ENCODE measurements at regions not wholly inside any gene's neighbourhood (a gene's known extent, or its start where the extent isn't known, plus 50 kb on each side); places are given as distances from the start of the nearest gene placed in this dataset.

DNA sequence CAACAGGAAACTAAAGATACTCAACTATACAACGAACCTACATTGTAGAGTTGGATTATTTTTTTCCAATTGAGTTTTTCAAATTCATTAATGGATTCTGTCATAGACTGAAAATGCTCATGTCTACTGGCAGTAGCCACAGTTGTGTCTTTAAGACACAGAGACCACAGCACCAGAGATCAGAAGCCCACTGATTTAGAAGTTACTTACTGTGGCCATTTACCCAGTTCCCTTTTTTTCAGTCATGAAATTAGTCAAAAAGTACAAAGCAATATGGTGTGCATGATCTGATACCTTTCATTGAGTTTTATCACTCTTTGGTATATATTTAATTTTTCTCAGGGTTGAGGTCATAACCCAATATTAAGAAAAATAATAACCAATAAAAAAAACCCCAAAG lies 1640.2 kb upstream of the WWC1 start:
- TF ChIP-seq EGR1 (IDR thresholded peaks at IDR 0.05; ENCODE audit: low read depth in 2 of 2) (no peak), FOXA2 (IDR thresholded peaks at IDR 0.05) (no peak), YY1 (IDR thresholded peaks at IDR 0.05) (no peak), RXRA (IDR thresholded peaks at IDR 0.05) (no peak), GABPA (IDR thresholded peaks at IDR 0.05 in 1 of 2, conservative IDR thresholded peaks at IDR 0.05 in 1 of 2) (no peak), TAF1 (conservative IDR thresholded peaks at IDR 0.05) (no peak), HNF4A (conservative IDR thresholded peaks at IDR 0.05) (no peak), NR2F2 (IDR thresholded peaks at IDR 0.05) (no peak), FOXA1 (IDR thresholded peaks at IDR 0.05) (no peak), JUND (IDR thresholded peaks at IDR 0.05) (no peak), HNF4G (IDR thresholded peaks at IDR 0.05) (no peak)
- TF ChIP-seq, protein P1, sequence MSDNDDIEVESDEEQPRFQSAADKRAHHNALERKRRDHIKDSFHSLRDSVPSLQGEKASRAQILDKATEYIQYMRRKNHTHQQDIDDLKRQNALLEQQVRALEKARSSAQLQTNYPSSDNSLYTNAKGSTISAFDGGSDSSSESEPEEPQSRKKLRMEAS (IDR thresholded peaks at IDR 0.05): no peak
- TF ChIP-seq, protein P2, sequence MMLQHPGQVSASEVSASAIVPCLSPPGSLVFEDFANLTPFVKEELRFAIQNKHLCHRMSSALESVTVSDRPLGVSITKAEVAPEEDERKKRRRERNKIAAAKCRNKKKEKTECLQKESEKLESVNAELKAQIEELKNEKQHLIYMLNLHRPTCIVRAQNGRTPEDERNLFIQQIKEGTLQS (IDR thresholded peaks at IDR 0.05): no peak
- TF ChIP-seq, protein P3, sequence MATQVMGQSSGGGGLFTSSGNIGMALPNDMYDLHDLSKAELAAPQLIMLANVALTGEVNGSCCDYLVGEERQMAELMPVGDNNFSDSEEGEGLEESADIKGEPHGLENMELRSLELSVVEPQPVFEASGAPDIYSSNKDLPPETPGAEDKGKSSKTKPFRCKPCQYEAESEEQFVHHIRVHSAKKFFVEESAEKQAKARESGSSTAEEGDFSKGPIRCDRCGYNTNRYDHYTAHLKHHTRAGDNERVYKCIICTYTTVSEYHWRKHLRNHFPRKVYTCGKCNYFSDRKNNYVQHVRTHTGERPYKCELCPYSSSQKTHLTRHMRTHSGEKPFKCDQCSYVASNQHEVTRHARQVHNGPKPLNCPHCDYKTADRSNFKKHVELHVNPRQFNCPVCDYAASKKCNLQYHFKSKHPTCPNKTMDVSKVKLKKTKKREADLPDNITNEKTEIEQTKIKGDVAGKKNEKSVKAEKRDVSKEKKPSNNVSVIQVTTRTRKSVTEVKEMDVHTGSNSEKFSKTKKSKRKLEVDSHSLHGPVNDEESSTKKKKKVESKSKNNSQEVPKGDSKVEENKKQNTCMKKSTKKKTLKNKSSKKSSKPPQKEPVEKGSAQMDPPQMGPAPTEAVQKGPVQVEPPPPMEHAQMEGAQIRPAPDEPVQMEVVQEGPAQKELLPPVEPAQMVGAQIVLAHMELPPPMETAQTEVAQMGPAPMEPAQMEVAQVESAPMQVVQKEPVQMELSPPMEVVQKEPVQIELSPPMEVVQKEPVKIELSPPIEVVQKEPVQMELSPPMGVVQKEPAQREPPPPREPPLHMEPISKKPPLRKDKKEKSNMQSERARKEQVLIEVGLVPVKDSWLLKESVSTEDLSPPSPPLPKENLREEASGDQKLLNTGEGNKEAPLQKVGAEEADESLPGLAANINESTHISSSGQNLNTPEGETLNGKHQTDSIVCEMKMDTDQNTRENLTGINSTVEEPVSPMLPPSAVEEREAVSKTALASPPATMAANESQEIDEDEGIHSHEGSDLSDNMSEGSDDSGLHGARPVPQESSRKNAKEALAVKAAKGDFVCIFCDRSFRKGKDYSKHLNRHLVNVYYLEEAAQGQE (IDR thresholded peaks at IDR 0.05): no peak
- TF ChIP-seq, protein P4, sequence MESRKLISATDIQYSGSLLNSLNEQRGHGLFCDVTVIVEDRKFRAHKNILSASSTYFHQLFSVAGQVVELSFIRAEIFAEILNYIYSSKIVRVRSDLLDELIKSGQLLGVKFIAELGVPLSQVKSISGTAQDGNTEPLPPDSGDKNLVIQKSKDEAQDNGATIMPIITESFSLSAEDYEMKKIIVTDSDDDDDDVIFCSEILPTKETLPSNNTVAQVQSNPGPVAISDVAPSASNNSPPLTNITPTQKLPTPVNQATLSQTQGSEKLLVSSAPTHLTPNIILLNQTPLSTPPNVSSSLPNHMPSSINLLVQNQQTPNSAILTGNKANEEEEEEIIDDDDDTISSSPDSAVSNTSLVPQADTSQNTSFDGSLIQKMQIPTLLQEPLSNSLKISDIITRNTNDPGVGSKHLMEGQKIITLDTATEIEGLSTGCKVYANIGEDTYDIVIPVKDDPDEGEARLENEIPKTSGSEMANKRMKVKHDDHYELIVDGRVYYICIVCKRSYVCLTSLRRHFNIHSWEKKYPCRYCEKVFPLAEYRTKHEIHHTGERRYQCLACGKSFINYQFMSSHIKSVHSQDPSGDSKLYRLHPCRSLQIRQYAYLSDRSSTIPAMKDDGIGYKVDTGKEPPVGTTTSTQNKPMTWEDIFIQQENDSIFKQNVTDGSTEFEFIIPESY (IDR thresholded peaks at IDR 0.05): no peak
- H3K4me1 ChIP-seq (ENCODE audit: control insufficient read depth in 4 of 4, insufficient read depth in 4 of 4, low read length in 3 of 4): no peaks in the 10 kb centered on the region
- 75% methylated on average over 1 of the region's 1 CpG for WGBS
- no peak overlapping the region for H3K4me3 ChIP-seq (ENCODE audit: low read depth in 1 of 3, low read length in 3 of 3)
- H3K9me3 ChIP-seq (ENCODE audit: control insufficient read depth in 4 of 4, low read length in 3 of 4): no peaks in the 10 kb centered on the region
- no peak overlapping the region for H3K27ac ChIP-seq (ENCODE audit: low read depth in 1 of 2, low read length in 2 of 2)
- H3K9ac ChIP-seq (ENCODE audit: low read depth in 1 of 2, low read length in 2 of 2): no peak overlapping the region
- H3K36me3 ChIP-seq (ENCODE audit: control insufficient read depth in 4 of 4, insufficient read depth in 3 of 4, low read depth in 1 of 4, low read length in 3 of 4): no peaks in the 10 kb centered on the region
- no peak for DNase-seq (ENCODE audit: low spot score)
- H3K27me3 ChIP-seq (ENCODE audit: control insufficient read depth in 4 of 4, insufficient read depth in 4 of 4, low read length in 3 of 4): no peaks in the 10 kb centered on the region

DNA sequence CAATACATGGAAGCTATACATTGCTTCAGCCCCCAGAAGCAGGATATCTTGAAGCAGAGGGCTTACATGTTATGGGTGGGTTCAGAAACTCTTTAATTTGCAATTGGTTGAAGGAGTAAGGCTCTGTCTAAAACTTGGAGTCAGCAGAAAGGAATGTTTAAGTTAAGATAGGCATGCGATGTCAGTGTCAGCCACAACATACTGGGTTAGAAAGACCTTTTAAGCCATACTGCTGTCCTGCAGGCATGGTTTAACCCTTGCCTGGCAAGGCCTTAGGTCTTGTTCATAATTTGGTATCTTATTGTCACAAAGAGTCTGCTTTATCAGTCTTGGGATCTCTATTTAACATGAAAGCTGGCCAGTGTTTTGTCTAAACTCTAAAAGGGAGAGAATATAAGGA lies 1619.6 kb upstream of the WWC1 start:
- Histone ChIP-seq H3K27ac (ENCODE audit: low read depth in 1 of 2, low read length in 2 of 2) (no peak overlapping the region), H3K27me3 (ENCODE audit: control insufficient read depth in 4 of 4, insufficient read depth in 4 of 4, low read length in 3 of 4) (no peaks in the 10 kb centered on the region), H3K4me1 (ENCODE audit: control insufficient read depth in 4 of 4, insufficient read depth in 4 of 4, low read length in 3 of 4) (no peaks in the 10 kb centered on the region), H3K9me3 (ENCODE audit: control insufficient read depth in 4 of 4, low read length in 3 of 4) (peaks cover 0 to 1% (median 0%) of the 10 kb centered on the region in 4 donors), H3K4me3 (ENCODE audit: low read depth in 1 of 3, low read length in 3 of 3) (no peak overlapping the region), H3K36me3 (ENCODE audit: control insufficient read depth in 4 of 4, insufficient read depth in 3 of 4, low read depth in 1 of 4, low read length in 3 of 4) (no peaks in the 10 kb centered on the region), H3K9ac (ENCODE audit: low read depth in 1 of 2, low read length in 2 of 2) (no peak overlapping the region)
- no peak for DNase-seq (ENCODE audit: low spot score)
- WGBS: 76% methylated on average over 1 of the region's 1 CpG
- TF ChIP-seq, protein P2 (IDR thresholded peaks at IDR 0.05): no peak
- no peak for TF ChIP-seq TAF1 (conservative IDR thresholded peaks at IDR 0.05)
- TF ChIP-seq YY1 (IDR thresholded peaks at IDR 0.05): no peak
- no peak for TF ChIP-seq NR2F2 (IDR thresholded peaks at IDR 0.05)
- TF ChIP-seq, protein P5, sequence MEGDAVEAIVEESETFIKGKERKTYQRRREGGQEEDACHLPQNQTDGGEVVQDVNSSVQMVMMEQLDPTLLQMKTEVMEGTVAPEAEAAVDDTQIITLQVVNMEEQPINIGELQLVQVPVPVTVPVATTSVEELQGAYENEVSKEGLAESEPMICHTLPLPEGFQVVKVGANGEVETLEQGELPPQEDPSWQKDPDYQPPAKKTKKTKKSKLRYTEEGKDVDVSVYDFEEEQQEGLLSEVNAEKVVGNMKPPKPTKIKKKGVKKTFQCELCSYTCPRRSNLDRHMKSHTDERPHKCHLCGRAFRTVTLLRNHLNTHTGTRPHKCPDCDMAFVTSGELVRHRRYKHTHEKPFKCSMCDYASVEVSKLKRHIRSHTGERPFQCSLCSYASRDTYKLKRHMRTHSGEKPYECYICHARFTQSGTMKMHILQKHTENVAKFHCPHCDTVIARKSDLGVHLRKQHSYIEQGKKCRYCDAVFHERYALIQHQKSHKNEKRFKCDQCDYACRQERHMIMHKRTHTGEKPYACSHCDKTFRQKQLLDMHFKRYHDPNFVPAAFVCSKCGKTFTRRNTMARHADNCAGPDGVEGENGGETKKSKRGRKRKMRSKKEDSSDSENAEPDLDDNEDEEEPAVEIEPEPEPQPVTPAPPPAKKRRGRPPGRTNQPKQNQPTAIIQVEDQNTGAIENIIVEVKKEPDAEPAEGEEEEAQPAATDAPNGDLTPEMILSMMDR (IDR thresholded peaks at IDR 0.05; ENCODE audit: low read depth, low read length, missing input control): no peak
- no peak for TF ChIP-seq GABPA (IDR thresholded peaks at IDR 0.05 in 1 of 2, conservative IDR thresholded peaks at IDR 0.05 in 1 of 2)
- TF ChIP-seq HNF4G (IDR thresholded peaks at IDR 0.05): no peak
- no peak for TF ChIP-seq RXRA (IDR thresholded peaks at IDR 0.05)
- no peak for TF ChIP-seq HNF4A (conservative IDR thresholded peaks at IDR 0.05)
- no peak for TF ChIP-seq FOXA2 (IDR thresholded peaks at IDR 0.05)
- TF ChIP-seq, protein P4 (IDR thresholded peaks at IDR 0.05): no peak
- TF ChIP-seq, protein P3 (IDR thresholded peaks at IDR 0.05): no peak
- TF ChIP-seq, protein P1 (IDR thresholded peaks at IDR 0.05): no peak

Data from liver (tissue), 8 donors.